ENCODE measurements at regions not wholly inside any gene's neighbourhood (a gene's known extent, or its start where the extent isn't known, plus 50 kb on each side); places are given as distances from the start of the nearest gene placed in this dataset.

GRCh38 chr14:45492876-45493275 is 239.9 kb upstream of the MIS18BP1 start:
- TF ChIP-seq EZH2 (IDR thresholded peaks at IDR 0.05; ENCODE audit: low read length, unreplicated experiment) (no peak), EZH2phosphoT487 (IDR thresholded peaks at IDR 0.05; ENCODE audit: borderline replicate concordance, low read length) (no peak)
